ENCODE measurements at regions not wholly inside any gene's neighbourhood (a gene's known extent, or its start where the extent isn't known, plus 50 kb on each side); places are given as distances from the start of the nearest gene placed in this dataset.

DNA sequence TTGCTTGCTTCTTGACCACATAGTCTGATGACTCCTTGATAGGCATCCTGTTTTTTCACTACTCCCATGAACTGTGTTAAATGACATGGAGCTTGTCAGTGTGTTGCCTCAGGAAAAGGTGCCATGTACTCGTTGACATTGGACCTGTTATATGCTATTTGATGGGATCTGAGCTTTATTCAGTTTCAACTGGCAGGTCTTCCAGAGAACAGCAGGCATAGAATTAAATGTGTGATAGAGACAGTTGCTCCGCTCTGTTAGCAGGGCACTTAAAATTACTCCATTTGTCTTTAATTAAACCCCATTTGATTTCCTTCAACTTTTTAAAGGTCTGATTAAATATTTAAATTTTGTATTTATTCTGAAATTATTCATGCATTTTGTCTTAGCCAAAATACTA lies 189.7 kb upstream of the ADGRL4 start:
- TF ChIP-seq, protein P1, sequence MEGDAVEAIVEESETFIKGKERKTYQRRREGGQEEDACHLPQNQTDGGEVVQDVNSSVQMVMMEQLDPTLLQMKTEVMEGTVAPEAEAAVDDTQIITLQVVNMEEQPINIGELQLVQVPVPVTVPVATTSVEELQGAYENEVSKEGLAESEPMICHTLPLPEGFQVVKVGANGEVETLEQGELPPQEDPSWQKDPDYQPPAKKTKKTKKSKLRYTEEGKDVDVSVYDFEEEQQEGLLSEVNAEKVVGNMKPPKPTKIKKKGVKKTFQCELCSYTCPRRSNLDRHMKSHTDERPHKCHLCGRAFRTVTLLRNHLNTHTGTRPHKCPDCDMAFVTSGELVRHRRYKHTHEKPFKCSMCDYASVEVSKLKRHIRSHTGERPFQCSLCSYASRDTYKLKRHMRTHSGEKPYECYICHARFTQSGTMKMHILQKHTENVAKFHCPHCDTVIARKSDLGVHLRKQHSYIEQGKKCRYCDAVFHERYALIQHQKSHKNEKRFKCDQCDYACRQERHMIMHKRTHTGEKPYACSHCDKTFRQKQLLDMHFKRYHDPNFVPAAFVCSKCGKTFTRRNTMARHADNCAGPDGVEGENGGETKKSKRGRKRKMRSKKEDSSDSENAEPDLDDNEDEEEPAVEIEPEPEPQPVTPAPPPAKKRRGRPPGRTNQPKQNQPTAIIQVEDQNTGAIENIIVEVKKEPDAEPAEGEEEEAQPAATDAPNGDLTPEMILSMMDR (IDR thresholded peaks at IDR 0.05; ENCODE audit: insufficient read depth, low read length, poor library complexity, severe bottlenecking): no peak
- no peak for TF ChIP-seq EZH2phosphoT487 (conservative IDR thresholded peaks at IDR 0.05; ENCODE audit: low read length)

Data from SU-DHL-6 (cell line).